ENCODE measurements at regions not wholly inside any gene's neighbourhood (a gene's known extent, or its start where the extent isn't known, plus 50 kb on each side); places are given as distances from the start of the nearest gene placed in this dataset.
"Not testable (repeated sequence)": the region's sequence is repeated elsewhere in the genome, so short reads cannot be mapped to it uniquely, and the experiment has no call there.

GRCh38 chr14:105920151-105920700, 393.8 kb downstream of the TMEM121 start:
- H3K9me3 ChIP-seq (ENCODE audit: insufficient read depth in 2 of 2, low read depth in 1 of 2, low read length in 1 of 2), result peaks cover 46 to 90% of the 10 kb centered on the region in 2 experiments
- H2BK20ac ChIP-seq (ENCODE audit: low read length); DNase-seq (ENCODE audit: low read depth in 1 of 2, low spot score in 2 of 2): not testable (repeated sequence)

More at GRCh38 chr14:105920151-105920700, 393.8 kb downstream of the TMEM121 start:
- H4K8ac ChIP-seq (ENCODE audit: extremely low read depth, insufficient read depth, low read length); H2BK12ac ChIP-seq (ENCODE audit: low read depth, low read length); H2AK5ac ChIP-seq (ENCODE audit: low read depth, low read length); FAIRE-seq; CTCF ChIA-PET (ENCODE audit: partially characterized antibody); H3K18ac ChIP-seq (ENCODE audit: extremely low read depth, low read length); H3K14ac ChIP-seq (ENCODE audit: insufficient read length); H3K79me1 ChIP-seq (ENCODE audit: low read depth, low read length); H4K91ac ChIP-seq (replicated peaks; ENCODE audit: insufficient read length, low read length); H3K27ac ChIP-seq (ENCODE audit: low read depth, low read length); H2BK120ac ChIP-seq (replicated peaks; ENCODE audit: low read depth, low read length); H4K5ac ChIP-seq (ENCODE audit: insufficient read length, low read depth, low read length); H2BK15ac ChIP-seq (ENCODE audit: low read length); H3K4me3 ChIP-seq (ENCODE audit: extremely low read depth in 1 of 4, insufficient read depth in 2 of 4, low read depth in 3 of 4, low read length in 4 of 4); H3K4me1 ChIP-seq (replicated peaks in 1 of 4; ENCODE audit: control insufficient read depth in 3 of 4, insufficient read depth in 4 of 4, low read length in 3 of 4); H3K4ac ChIP-seq (replicated peaks; ENCODE audit: insufficient read length, low read depth, low read length); H3K36me3 ChIP-seq (ENCODE audit: control insufficient read depth in 2 of 4, insufficient read depth in 4 of 4, low read length in 3 of 4); H3K9ac ChIP-seq (replicated peaks in 1 of 4; ENCODE audit: extremely low read depth in 1 of 4, low read depth in 3 of 4, low read length in 3 of 4); H2BK5ac ChIP-seq (ENCODE audit: low read depth, low read length); H3K27me3 ChIP-seq (replicated peaks in 1 of 4; ENCODE audit: control insufficient read depth in 3 of 4, extremely low read depth in 1 of 4, insufficient read depth in 3 of 4, low read length in 3 of 4); H2AFZ ChIP-seq (ENCODE audit: low read length); H3K23me2 ChIP-seq (ENCODE audit: low read depth, low read length); H3K56ac ChIP-seq (replicated peaks; ENCODE audit: insufficient read length, low read depth, low read length); H3K79me2 ChIP-seq (ENCODE audit: control insufficient read depth in 1 of 2, insufficient read depth in 2 of 2, low read length in 2 of 2); POLR2A ChIA-PET (ENCODE audit: partially characterized antibody); H3K4me2 ChIP-seq (ENCODE audit: insufficient read depth in 1 of 2, low read depth in 2 of 2, low read length in 2 of 2); H4K20me1 ChIP-seq (replicated peaks in 1 of 2; ENCODE audit: control insufficient read depth in 1 of 2, insufficient read depth in 2 of 2, low read length in 2 of 2); H3K23ac ChIP-seq (ENCODE audit: insufficient read length): not testable (repeated sequence)
- WGBS, 2 experiments (ENCODE audit: extremely low coverage in 1 of 2, insufficient coverage in 1 of 2, insufficient read length in 1 of 2, insufficient replicate concordance in 2 of 2, low coverage in 1 of 2, low lambda C conversion rate in 2 of 2, missing lambda C conversion rate in 1 of 2), result 63% methylated on average over 7 of the region's 11 CpGs; no CpG with 5 or more reads in 1 of the 2 experiments

Measured in H1 (cell line).